MM.1S (cell line): ENCODE measurements at regions not wholly inside any gene's neighbourhood (a gene's known extent, or its start where the extent isn't known, plus 50 kb on each side); places are given as distances from the start of the nearest gene placed in this dataset.

Source experiments
- DNase-seq: peaks from one replicate; pipeline ENCODE4 v3.0.0-alpha.2; 2015
- H2AFZ ChIP-seq: fragments of 300-600 bp; sonication (generic); 2 replicates; pipeline ENCODE4 v1.6.0; 2016; ENCODE audit warnings: antibody characterized with exemption, low read length
- H3F3A ChIP-seq: fragments of 300-600 bp; sonication (generic); 2 replicates; pipeline ENCODE4 v1.6.1; 2016; ENCODE audit warnings: mild to moderate bottlenecking, antibody characterized with exemption, low read length, moderate library complexity, mixed read lengths; ENCODE audit not compliant: insufficient read depth
- H3K27ac ChIP-seq: fragments of 300-600 bp; sonication (generic); 2 replicates; pipeline ENCODE4 v1.5.1; 2016; ENCODE audit warnings: mild to moderate bottlenecking, low read length
- H3K27me3 ChIP-seq: fragments of 300-600 bp; sonication (generic); replicated peaks from 2 replicates; pipeline ENCODE4 v1.6.0; 2016; ENCODE audit warnings: low read length; ENCODE audit not compliant: insufficient read depth
- H3K36me3 ChIP-seq: fragments of 300-600 bp; sonication (generic); replicated peaks from 2 replicates; pipeline ENCODE4 v1.6.1; 2016; ENCODE audit warnings: mild to moderate bottlenecking, low read length, mixed read lengths; ENCODE audit not compliant: insufficient read depth
- H3K4me1 ChIP-seq: fragments of 300-600 bp; sonication (generic); 2 replicates; pipeline ENCODE4 v1.6.1; 2016; ENCODE audit warnings: low read length, mixed read lengths
- H3K4me2 ChIP-seq: fragments of 300-600 bp; sonication (generic); 2 replicates; pipeline ENCODE4 v1.6.0; 2016; ENCODE audit warnings: low read depth, low read length
- H3K4me3 ChIP-seq: fragments of 300-600 bp; sonication (generic); 2 replicates; pipeline ENCODE4 v1.5.1; 2016; ENCODE audit warnings: low read length, mixed read lengths
- H3K79me2 ChIP-seq: fragments of 300-600 bp; sonication (generic); 2 replicates; pipeline ENCODE4 v1.6.1; 2016; ENCODE audit warnings: mixed run types, low read length, mixed read lengths
- H3K9ac ChIP-seq: fragments of 300-600 bp; sonication (generic); 2 replicates; pipeline ENCODE4 v1.6.1; 2016; ENCODE audit warnings: low read length, mixed read lengths
- H3K9me2 ChIP-seq: fragments of 300-600 bp; sonication (generic); replicated peaks from 2 replicates; pipeline ENCODE4 v1.6.1; 2016; ENCODE audit warnings: mild to moderate bottlenecking, low read length, mixed read lengths; ENCODE audit not compliant: insufficient read depth
- H3K9me3 ChIP-seq: fragments of 300-600 bp; sonication (generic); replicated peaks from 2 replicates; pipeline ENCODE4 v1.6.1; 2016; ENCODE audit warnings: mild to moderate bottlenecking, low read length, mixed read lengths; ENCODE audit not compliant: insufficient read depth
- H4K20me1 ChIP-seq: fragments of 300-600 bp; sonication (generic); 2 replicates; pipeline ENCODE4 v1.6.1; 2016; ENCODE audit warnings: mild to moderate bottlenecking, low read length, moderate library complexity, mixed read lengths; ENCODE audit not compliant: insufficient read depth
- CTCF ChIP-seq: fragments of 300-600 bp; sonication (generic); IDR thresholded peaks from 2 replicates; pipeline ENCODE4 v1.5.1; 2016; ENCODE audit warnings: antibody characterized with exemption, low read length, mixed read lengths
- EZH2 ChIP-seq: fragments of 300-600 bp; sonication (generic); optimal IDR thresholded peaks from 2 replicates; pipeline ENCODE3; 2017; ENCODE audit warnings: low read depth, mild to moderate bottlenecking, antibody characterized with exemption, low read length, mixed read lengths
- EZH2phosphoT487 ChIP-seq: fragments of 300-600 bp; sonication (generic); IDR thresholded peaks from 2 replicates; pipeline ENCODE4 v1.6.1; 2018; ENCODE audit warnings: antibody characterized with exemption, low read length

GRCh38 chr1:38114241-38115026, 67.8 kb upstream of the POU3F1 start:
- Histone ChIP-seq H3K9me3 (no peaks in the 10 kb centered on the region), H3K36me3 (no peaks in the 10 kb centered on the region), H3K9ac (no peak overlapping the region), H3K4me3 (no peak overlapping the region), H3K27ac (no peak overlapping the region), H3K27me3 (no peaks in the 10 kb centered on the region), H3K4me2 (no peak overlapping the region), H3K9me2 (no peaks in the 10 kb centered on the region), H3F3A (no peaks in the 10 kb centered on the region), H2AFZ (no peak overlapping the region), H4K20me1 (no peaks in the 10 kb centered on the region), H3K4me1 (no peaks in the 10 kb centered on the region), H3K79me2 (no peaks in the 10 kb centered on the region)
- TF ChIP-seq EZH2: no peak
- TF ChIP-seq EZH2phosphoT487: no peak
- no peak for TF ChIP-seq CTCF
- DNase-seq: no peak

- Histone ChIP-seq H4K20me1 (no peaks in the 10 kb centered on the region), H3K9me3 (no peaks in the 10 kb centered on the region), H3K4me3 (no peak overlapping the region), H3K9me2 (no peaks in the 10 kb centered on the region), H3K27ac (no peak overlapping the region), H3K4me2 (no peak overlapping the region), H3K79me2 (no peaks in the 10 kb centered on the region), H3K4me1 (no peaks in the 10 kb centered on the region), H3K27me3 (no peaks in the 10 kb centered on the region), H3K9ac (no peak overlapping the region), H3K36me3 (no peaks in the 10 kb centered on the region), H3F3A (no peaks in the 10 kb centered on the region), H2AFZ (no peak overlapping the region)
- no peak for DNase-seq
- TF ChIP-seq EZH2 (no peak), EZH2phosphoT487 (no peak), CTCF (no peak)
Measured at GRCh38 chr1:38113159-38113666, 66.6 kb upstream of the POU3F1 start.

- no peak for TF ChIP-seq EZH2
- H3K4me3 ChIP-seq: no peak overlapping the region
Measured at GRCh38 chr1:38111589-38111988, 65.0 kb upstream of the POU3F1 start.

GRCh38 chr1:38105267-38105666, 58.7 kb upstream of the POU3F1 start:
- Histone ChIP-seq H3F3A (no peaks in the 10 kb centered on the region), H4K20me1 (no peaks in the 10 kb centered on the region)
- TF ChIP-seq EZH2phosphoT487 (no peak), EZH2 (no peak), CTCF (no peak)

More at GRCh38 chr1:38111589-38111988, 65.0 kb upstream of the POU3F1 start:
- Histone ChIP-seq H3K79me2 (no peaks in the 10 kb centered on the region), H3K27me3 (no peaks in the 10 kb centered on the region), H2AFZ (no peak overlapping the region), H3K9me2 (no peaks in the 10 kb centered on the region), H4K20me1 (no peaks in the 10 kb centered on the region), H3K4me2 (no peak overlapping the region), H3K4me1 (no peaks in the 10 kb centered on the region), H3F3A (no peaks in the 10 kb centered on the region), H3K36me3 (no peaks in the 10 kb centered on the region), H3K27ac (no peak overlapping the region), H3K9ac (no peak overlapping the region), H3K9me3 (no peaks in the 10 kb centered on the region)
- no peak for DNase-seq

More at GRCh38 chr1:38105267-38105666, 58.7 kb upstream of the POU3F1 start:
- Histone ChIP-seq H3K79me2 (no peaks in the 10 kb centered on the region), H3K36me3 (no peaks in the 10 kb centered on the region), H3K9me3 (no peaks in the 10 kb centered on the region), H3K27ac (no peak overlapping the region), H3K9me2 (no peaks in the 10 kb centered on the region), H3K4me3 (no peak overlapping the region), H2AFZ (no peak overlapping the region), H3K4me1 (no peaks in the 10 kb centered on the region), H3K4me2 (no peak overlapping the region), H3K27me3 (no peaks in the 10 kb centered on the region), H3K9ac (no peak overlapping the region)
- no peak for DNase-seq
